ENCODE measurements at regions not wholly inside any gene's neighbourhood (a gene's known extent, or its start where the extent isn't known, plus 50 kb on each side); places are given as distances from the start of the nearest gene placed in this dataset.
"Not testable (repeated sequence)": the region's sequence is repeated elsewhere in the genome, so short reads cannot be mapped to it uniquely, and the experiment has no call there.

- no peak for TF ChIP-seq CTCF (IDR thresholded peaks at IDR 0.05; ENCODE audit: insufficient read depth, missing control alignments)
- no peak for DNase-seq (ENCODE audit: insufficient read length, low spot score)
- FAIRE-seq, result no peak
Measured at GRCh38 chr14:101318271-101318670, 243.0 kb upstream of the DIO3 start.

- FAIRE-seq (no peak), DNase-seq (ENCODE audit: insufficient read length, low spot score) (no peak)
- TF ChIP-seq CTCF (IDR thresholded peaks at IDR 0.05; ENCODE audit: insufficient read depth, missing control alignments), result no peak
Measured at GRCh38 chr14:101320396-101320795, 240.9 kb upstream of the DIO3 start.

GRCh38 chr14:101322223-101322622, 239.1 kb upstream of the DIO3 start:
- FAIRE-seq (no peak), DNase-seq (ENCODE audit: insufficient read length, low spot score) (no peak)
- no peak for TF ChIP-seq CTCF (IDR thresholded peaks at IDR 0.05; ENCODE audit: insufficient read depth, missing control alignments)

GRCh38 chr14:101323111-101323510, 238.2 kb upstream of the DIO3 start:
- DNase-seq (ENCODE audit: insufficient read length, low spot score), result no peak
- no peak for FAIRE-seq
- TF ChIP-seq CTCF (IDR thresholded peaks at IDR 0.05; ENCODE audit: insufficient read depth, missing control alignments), result no peak

GRCh38 chr14:101323614-101324235, 237.6 kb upstream of the DIO3 start:
- DNase-seq (ENCODE audit: insufficient read length, low spot score); FAIRE-seq: not testable (repeated sequence)

GRCh38 chr14:101325319-101325718, 236.0 kb upstream of the DIO3 start:
- no peak for FAIRE-seq
- DNase-seq (ENCODE audit: insufficient read length, low spot score), result no peak
- TF ChIP-seq CTCF (IDR thresholded peaks at IDR 0.05; ENCODE audit: insufficient read depth, missing control alignments), result no peak

GRCh38 chr14:101328412-101329028, 232.8 kb upstream of the DIO3 start:
- no peak for DNase-seq (ENCODE audit: insufficient read length, low spot score)
- no peak for FAIRE-seq
- no peak for TF ChIP-seq CTCF (IDR thresholded peaks at IDR 0.05; ENCODE audit: insufficient read depth, missing control alignments)
